Activated CD4-positive, alpha-beta T cell treated with anti-CD3 and anti-CD28 coated beads for 36 hours (primary cell): ENCODE measurements at regions not wholly inside any gene's neighbourhood (a gene's known extent, or its start where the extent isn't known, plus 50 kb on each side); places are given as distances from the start of the nearest gene placed in this dataset.

Experiments used
- ATAC-seq: fragments of 200-7000 bp; cut with Tn5 transposase; one replicate; pipeline ENCODE4 v1.10.0; 2021; ENCODE audit warnings: mild to moderate bottlenecking, moderate library complexity
- CTCF ChIA-PET: fragments of 350-600 bp; sonication (Branson Sonifier 250); formaldehyde crosslinking; loops from one replicate; lab custom pipeline; 2021; ENCODE audit warnings: antibody characterized with exemption; lab: Charles Lee
- POLR2A ChIA-PET: fragments of 350-600 bp; sonication (Branson Sonifier 250); formaldehyde crosslinking; loops from one replicate; lab custom pipeline; 2021; ENCODE audit warnings: antibody characterized with exemption, inconsistent platforms; lab: Charles Lee
- DNase-seq: peaks from one replicate; pipeline ENCODE4 v3.0.0-alpha.2; 2020
- H3K27ac Mint-ChIP-seq: one replicate; pipeline ENCODE4 v1.8.0; 2021; ENCODE audit warnings: mixed read lengths
- H3K27me3 Mint-ChIP-seq: one replicate; pipeline ENCODE4 v1.8.0; 2021; ENCODE audit warnings: mixed read lengths
- H3K36me3 Mint-ChIP-seq: one replicate; pipeline ENCODE4 v1.8.0; 2021; ENCODE audit warnings: low read depth, mixed read lengths
- H3K4me1 Mint-ChIP-seq: one replicate; pipeline ENCODE4 v1.8.0; 2021; ENCODE audit warnings: mixed read lengths
- H3K4me3 Mint-ChIP-seq: one replicate; pipeline ENCODE4 v1.8.0; 2021; ENCODE audit warnings: mild to moderate bottlenecking, moderate library complexity, mixed read lengths
- H3K9me3 Mint-ChIP-seq: one replicate; pipeline ENCODE4 v1.8.0; 2021; ENCODE audit warnings: low read depth, mixed read lengths
- intact Hi-C, 2 experiments: fragments of 100-400 bp; cut with DNase I in 1 of 2; cut with micrococcal nuclease in 1 of 2; formaldehyde crosslinking; loops; one replicate each; pipeline versions ENCODE4 v1.14.2 to v1.15.1; 2022 to 2024; cut with DNase I, micrococcal nuclease

DNA sequence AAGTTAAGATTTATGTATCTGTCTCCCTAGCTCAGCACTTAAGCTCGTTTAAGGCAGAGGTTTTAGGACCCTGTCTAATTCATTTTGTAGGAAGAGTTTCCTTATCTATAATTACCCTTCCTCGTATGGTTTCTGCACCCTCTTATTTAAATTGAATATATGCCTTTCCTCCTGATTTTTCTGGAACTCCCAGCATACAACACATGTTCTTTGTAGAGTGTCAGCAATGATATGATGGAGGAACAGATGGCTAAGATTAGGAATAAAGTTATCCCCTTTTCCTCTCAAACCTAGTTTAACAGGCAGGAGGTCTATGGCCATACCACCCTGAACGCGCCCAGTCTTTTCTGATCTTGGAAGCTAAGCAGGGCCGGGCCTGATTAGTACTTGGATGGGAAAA lies 359.5 kb downstream of the PCDH17 start:
- DNase-seq (no peak), ATAC-seq (no peak)
- CTCF ChIA-PET, result interaction anchor here (0.9 kb wide), 1 partner anchor 34 kb away, joined by 3 read pairs; no protein-coding TSS in a partner anchor
- Mint-ChIP-seq H3K4me1 (no peaks in the 10 kb centered on the region), H3K27me3 (no peaks in the 10 kb centered on the region), H3K36me3 (no peaks in the 10 kb centered on the region), H3K27ac (no peak overlapping the region), H3K4me3 (no peak overlapping the region), H3K9me3 (peaks cover 10% of the 10 kb centered on the region)
- POLR2A ChIA-PET, result no interaction called here
- intact Hi-C loops, result no loop called here

DNA sequence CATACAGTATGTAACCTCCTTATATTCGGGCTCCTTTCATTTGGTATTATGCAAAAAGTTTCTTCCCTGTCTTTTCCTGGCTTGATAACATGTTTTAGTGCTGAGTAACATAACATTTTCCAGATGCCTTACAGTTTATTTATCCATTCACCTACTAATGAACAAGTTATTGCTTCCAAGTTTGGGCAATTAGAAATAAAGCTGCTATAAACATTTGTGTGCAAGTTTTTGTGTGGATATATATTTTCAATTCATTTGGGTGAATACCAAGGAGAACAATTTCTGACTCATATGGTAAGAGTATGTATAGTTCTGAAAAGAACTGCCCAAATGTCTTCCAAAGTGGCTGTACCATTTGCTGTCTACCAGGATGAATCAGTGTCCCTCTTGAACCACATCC lies 360.9 kb downstream of the PCDH17 start:
- intact Hi-C loops, result no loop called here
- DNase-seq (no peak), ATAC-seq (no peak)
- H3K9me3 Mint-ChIP-seq, result peaks cover 8% of the 10 kb centered on the region
- no peak overlapping the region for H3K4me3 Mint-ChIP-seq
- no peaks in the 10 kb centered on the region for H3K27me3 Mint-ChIP-seq
- CTCF ChIA-PET, result no interaction called here
- no peaks in the 10 kb centered on the region for H3K36me3 Mint-ChIP-seq
- H3K4me1 Mint-ChIP-seq, result no peaks in the 10 kb centered on the region
- POLR2A ChIA-PET, result no interaction called here
- no peak overlapping the region for H3K27ac Mint-ChIP-seq

DNA sequence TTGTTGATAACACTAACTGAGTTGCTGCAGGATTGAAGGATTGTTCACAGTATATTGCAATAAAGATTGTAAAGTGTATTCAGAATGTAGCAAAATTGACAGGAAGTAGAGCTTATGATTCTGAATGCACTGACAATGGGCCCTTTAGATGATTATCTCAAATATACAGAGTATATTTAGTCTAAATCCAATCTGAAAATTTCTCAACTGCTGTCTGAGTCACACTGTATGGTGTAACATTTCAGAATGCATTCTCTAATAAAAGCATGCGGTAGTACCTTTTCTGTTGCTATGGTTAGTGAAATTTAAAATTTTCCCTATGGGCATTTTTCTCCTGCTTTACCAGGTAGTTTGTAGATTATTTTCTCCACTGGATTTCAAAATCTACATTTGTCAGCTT lies 365.2 kb downstream of the PCDH17 start:
- Mint-ChIP-seq H3K27ac (no peak overlapping the region), H3K4me1 (no peaks in the 10 kb centered on the region), H3K9me3 (peaks cover 11% of the 10 kb centered on the region), H3K4me3 (no peak overlapping the region), H3K27me3 (no peaks in the 10 kb centered on the region), H3K36me3 (no peaks in the 10 kb centered on the region)
- ChIA-PET CTCF (no interaction called here), POLR2A (no interaction called here)
- ATAC-seq (no peak), DNase-seq (no peak)
- intact Hi-C loops, result no loop called here

DNA sequence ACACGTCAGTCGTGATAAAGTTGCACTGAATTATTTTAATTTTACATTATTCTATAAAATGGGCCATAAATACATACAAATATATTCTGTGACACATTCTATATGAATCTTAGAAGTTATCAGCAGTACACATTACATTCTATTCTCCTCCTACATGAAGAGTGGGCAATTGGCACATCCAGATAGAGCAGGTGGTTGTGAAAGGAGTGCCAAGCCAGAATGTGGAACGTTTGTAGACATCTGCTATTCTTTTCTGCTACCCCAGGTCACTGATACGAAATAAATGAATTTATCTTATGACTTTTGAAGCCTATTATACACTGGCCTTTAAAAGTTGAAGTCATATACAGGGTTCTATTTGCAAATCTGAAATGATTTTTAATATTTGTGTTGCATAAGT lies 373.2 kb downstream of the PCDH17 start:
- Mint-ChIP-seq H3K4me1 (no peaks in the 10 kb centered on the region), H3K27ac (no peak overlapping the region), H3K27me3 (no peaks in the 10 kb centered on the region), H3K36me3 (no peaks in the 10 kb centered on the region), H3K9me3 (peaks cover 3% of the 10 kb centered on the region), H3K4me3 (no peak overlapping the region)
- no peak for DNase-seq
- intact Hi-C loops, result no loop called here
- ChIA-PET CTCF (no interaction called here), POLR2A (no interaction called here)
- no peak for ATAC-seq

DNA sequence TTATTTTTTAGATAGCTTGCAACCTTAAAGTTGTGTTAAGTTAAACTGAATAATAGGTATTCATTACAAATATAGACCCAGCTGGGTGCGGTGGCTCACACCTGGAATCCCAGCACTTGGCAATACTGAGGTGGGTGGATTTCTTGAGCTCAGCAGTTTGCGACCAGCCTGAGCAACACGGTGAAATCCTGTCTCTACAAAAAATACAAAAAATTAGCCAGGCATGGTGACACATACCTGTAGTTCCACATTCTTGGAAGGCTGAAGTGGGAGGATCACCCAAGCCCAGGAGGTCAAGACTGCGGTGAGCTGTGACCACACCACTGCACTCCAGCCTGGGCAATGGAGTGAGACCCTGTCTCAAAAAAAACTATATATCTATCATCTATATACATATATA lies 386.5 kb downstream of the PCDH17 start:
- POLR2A ChIA-PET, result no interaction called here
- no peaks in the 10 kb centered on the region for H3K36me3 Mint-ChIP-seq
- H3K27me3 Mint-ChIP-seq, result no peaks in the 10 kb centered on the region
- DNase-seq (no peak), ATAC-seq (no peak)
- no peak overlapping the region for H3K27ac Mint-ChIP-seq
- intact Hi-C loops, result no loop called here
- H3K4me1 Mint-ChIP-seq, result no peaks in the 10 kb centered on the region
- CTCF ChIA-PET, result no interaction called here
- H3K9me3 Mint-ChIP-seq, result no peaks in the 10 kb centered on the region
- no peak overlapping the region for H3K4me3 Mint-ChIP-seq

DNA sequence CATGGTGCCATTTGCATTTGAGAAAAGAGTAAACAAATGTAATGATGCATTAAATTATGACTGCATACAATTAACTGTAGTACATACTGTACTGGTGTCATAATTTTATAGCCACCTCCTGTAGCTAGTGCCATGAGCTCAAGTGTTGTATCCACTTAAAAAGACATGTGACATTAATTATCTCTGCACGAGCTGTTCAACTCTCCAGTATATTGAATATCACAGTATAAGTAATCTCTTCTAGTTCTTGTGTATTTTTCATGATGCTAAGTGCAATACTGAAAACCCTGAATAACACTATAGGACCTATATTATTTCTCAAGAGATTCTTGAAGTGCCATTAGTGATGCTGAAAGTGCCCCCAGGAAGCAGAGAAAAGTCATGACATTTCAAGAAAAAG lies 387.3 kb downstream of the PCDH17 start:
- H3K36me3 Mint-ChIP-seq, result no peaks in the 10 kb centered on the region
- intact Hi-C loops, result no loop called here
- H3K27ac Mint-ChIP-seq, result no peak overlapping the region
- DNase-seq (no peak), ATAC-seq (no peak)
- H3K27me3 Mint-ChIP-seq, result no peaks in the 10 kb centered on the region
- no peak overlapping the region for H3K4me3 Mint-ChIP-seq
- CTCF ChIA-PET, result no interaction called here
- no peaks in the 10 kb centered on the region for H3K9me3 Mint-ChIP-seq
- no peaks in the 10 kb centered on the region for H3K4me1 Mint-ChIP-seq
- POLR2A ChIA-PET, result no interaction called here

DNA sequence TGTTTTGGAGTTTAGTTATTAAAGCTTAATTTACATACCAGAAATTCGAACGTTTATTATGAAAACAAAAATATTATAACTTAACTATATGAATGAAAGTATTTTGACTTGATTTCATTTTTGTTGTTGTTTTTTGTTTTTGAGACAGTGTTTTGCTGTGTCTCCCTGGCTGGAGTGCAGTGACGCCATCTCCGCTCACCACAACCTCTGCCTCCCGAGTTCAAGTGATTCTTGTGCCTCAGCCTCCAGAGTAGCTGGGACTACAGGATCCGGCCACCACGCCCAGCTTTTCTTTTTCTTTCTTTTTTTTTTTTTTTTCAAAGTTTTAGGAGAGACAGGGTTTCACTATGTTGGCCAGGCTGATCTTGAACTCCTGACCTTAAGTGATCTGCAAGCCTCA lies 392.6 kb downstream of the PCDH17 start:
- H3K36me3 Mint-ChIP-seq, result no peaks in the 10 kb centered on the region
- no peaks in the 10 kb centered on the region for H3K4me1 Mint-ChIP-seq
- POLR2A ChIA-PET, result no interaction called here
- DNase-seq, result no peak
- intact Hi-C loops, result no loop called here
- CTCF ChIA-PET, result no interaction called here
- no peak overlapping the region for H3K4me3 Mint-ChIP-seq
- ATAC-seq, result no peak
- H3K9me3 Mint-ChIP-seq, result peaks cover 5% of the 10 kb centered on the region
- no peaks in the 10 kb centered on the region for H3K27me3 Mint-ChIP-seq
- H3K27ac Mint-ChIP-seq, result no peak overlapping the region

DNA sequence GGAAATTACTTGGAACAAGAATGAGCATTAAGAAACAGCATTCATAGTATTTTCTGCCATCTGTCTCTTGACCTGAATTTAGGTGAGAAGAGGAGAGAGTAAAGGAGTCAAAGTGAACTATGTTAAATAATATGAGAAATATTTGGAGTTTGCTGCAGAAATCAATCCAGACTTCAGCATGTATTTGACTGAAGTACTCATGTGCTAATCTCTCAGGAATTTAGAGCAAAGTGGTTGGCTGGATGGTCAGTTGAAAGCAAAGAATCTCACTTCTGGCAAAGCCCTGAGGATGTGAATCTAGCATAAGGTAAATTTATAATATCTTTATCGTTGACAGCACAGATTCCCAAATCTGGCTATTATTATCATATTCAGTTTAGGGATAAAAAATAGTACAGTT lies 394.3 kb downstream of the PCDH17 start:
- H3K9me3 Mint-ChIP-seq, result peaks cover 5% of the 10 kb centered on the region
- CTCF ChIA-PET, result no interaction called here
- H3K27ac Mint-ChIP-seq, result no peak overlapping the region

DNA sequence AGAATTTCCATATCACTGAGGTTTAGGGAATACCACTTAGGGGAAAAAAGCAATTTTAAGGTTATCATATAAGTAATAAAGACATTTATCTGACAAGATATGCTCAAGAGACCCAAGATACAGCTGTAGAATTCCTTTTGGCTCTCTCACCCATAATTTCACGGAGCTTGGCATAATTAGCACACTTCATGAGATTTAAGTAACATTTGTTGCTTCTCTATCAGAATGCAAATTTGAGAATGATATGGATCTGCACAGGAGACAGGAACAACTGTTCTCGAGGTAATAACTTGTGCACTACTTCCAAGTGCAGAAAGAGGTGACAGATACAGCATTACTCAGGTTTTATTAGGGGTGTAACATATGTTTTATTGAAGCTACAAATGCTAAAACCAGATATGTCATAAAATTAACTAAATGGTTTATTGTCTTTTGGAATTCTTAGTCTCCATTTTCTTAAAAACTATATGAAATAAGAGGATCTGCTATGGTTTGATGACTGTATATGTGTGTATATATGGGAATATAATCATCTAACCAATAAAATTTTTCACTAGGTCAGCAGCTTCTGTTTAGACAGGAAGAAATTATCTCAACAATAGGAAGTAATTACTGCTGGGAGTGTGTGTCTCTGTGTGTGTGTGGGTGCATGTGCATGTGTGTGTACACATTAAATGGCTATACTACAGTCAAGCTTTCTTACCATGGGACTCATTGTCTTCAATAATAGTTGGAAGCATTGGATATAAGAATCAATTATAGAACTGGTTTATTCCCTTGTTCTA lies 401.3 kb downstream of the PCDH17 start:
- POLR2A ChIA-PET, result no interaction called here
- Mint-ChIP-seq H3K4me3 (no peak overlapping the region), H3K4me1 (no peaks in the 10 kb centered on the region), H3K36me3 (no peaks in the 10 kb centered on the region), H3K27ac (no peak overlapping the region), H3K9me3 (peaks cover 4% of the 10 kb centered on the region), H3K27me3 (no peaks in the 10 kb centered on the region)
- no peak for ATAC-seq
- CTCF ChIA-PET, result interaction anchor here (1.3 kb wide), 1 partner anchor 37 kb away, joined by 4 read pairs; no protein-coding TSS in a partner anchor
- intact Hi-C loops, result no loop called here
- DNase-seq, result no peak

More for the DNA sequence above, 394.3 kb downstream of the PCDH17 start:
- H3K36me3 Mint-ChIP-seq, result no peaks in the 10 kb centered on the region
- H3K27me3 Mint-ChIP-seq, result no peaks in the 10 kb centered on the region
- ATAC-seq (no peak), DNase-seq (no peak)
- no peak overlapping the region for H3K4me3 Mint-ChIP-seq
- H3K4me1 Mint-ChIP-seq, result no peaks in the 10 kb centered on the region
- intact Hi-C loops, result no loop called here
- POLR2A ChIA-PET, result no interaction called here

DNA sequence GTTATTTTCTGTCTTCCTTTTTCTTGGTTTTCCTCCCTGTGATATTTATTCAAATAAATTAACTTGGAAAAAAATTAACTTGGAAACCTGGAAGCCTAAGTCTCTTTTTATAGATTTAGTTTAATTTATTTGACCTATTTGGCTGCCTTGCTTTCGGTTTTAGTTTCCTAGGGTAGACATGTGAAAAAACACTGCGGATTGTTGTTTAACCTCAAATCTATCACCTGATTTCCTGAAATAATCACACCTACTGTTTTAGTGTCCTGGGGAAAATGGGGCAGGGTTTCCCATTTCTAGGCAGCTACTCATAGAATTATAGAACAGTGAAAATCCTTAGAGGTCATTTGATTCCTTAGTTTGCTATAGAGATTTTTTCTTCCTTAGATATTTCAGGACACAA lies 412.4 kb downstream of the PCDH17 start:
- POLR2A ChIA-PET, result no interaction called here
- peaks cover 5% of the 10 kb centered on the region for H3K9me3 Mint-ChIP-seq

DNA sequence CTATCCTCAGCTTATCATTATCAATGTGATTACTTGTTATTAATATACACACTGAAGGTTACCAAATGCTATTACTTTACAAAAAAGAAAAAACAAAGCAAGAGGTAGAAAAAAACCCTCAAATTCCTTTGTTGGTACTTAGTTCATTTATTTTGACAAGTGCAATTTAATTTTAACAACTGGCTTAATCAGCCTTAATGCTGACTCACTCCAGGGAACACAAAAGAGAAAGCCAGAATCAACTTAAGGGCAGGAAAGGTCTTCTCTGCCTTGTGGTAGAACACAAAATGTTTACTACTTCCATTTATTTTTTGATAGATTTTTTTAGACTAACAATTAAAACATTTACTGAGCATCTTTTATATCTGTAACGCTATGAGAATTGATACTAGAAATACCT lies 417.1 kb downstream of the PCDH17 start:
- Mint-ChIP-seq H3K4me3 (no peak overlapping the region), H3K9me3 (peaks cover 5% of the 10 kb centered on the region), H3K4me1 (no peaks in the 10 kb centered on the region), H3K27me3 (no peaks in the 10 kb centered on the region), H3K36me3 (no peaks in the 10 kb centered on the region), H3K27ac (no peak overlapping the region)
- POLR2A ChIA-PET, result no interaction called here
- intact Hi-C loops, result no loop called here
- CTCF ChIA-PET, result no interaction called here
- DNase-seq (no peak), ATAC-seq (no peak)

More for the DNA sequence above, 412.4 kb downstream of the PCDH17 start:
- Mint-ChIP-seq H3K27ac (no peak overlapping the region), H3K27me3 (no peaks in the 10 kb centered on the region), H3K36me3 (no peaks in the 10 kb centered on the region), H3K4me3 (no peak overlapping the region), H3K4me1 (no peaks in the 10 kb centered on the region)
- intact Hi-C loops, result no loop called here
- ATAC-seq (no peak), DNase-seq (no peak)
- CTCF ChIA-PET, result no interaction called here

DNA sequence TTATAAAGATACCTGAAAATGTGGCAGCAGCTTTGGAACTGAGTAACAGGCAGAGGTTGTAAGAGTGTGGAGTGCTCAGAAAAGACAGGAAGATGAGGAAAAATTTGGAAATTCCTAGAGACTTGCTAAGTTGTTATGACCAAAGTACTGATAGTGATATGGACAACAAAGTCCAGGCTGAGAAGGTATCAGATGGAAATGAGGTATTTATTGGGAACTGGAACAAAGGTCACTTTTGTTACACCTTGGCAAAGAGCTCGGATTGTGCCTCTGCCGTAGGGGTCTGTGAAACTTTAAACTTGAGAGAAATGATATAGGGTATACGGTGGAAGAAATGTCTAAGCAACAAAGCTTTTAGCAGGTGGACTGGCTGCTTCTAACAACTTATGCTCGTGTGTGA lies 419.9 kb downstream of the PCDH17 start:
- Mint-ChIP-seq H3K4me3 (no peak overlapping the region), H3K36me3 (no peaks in the 10 kb centered on the region), H3K27me3 (no peaks in the 10 kb centered on the region), H3K9me3 (peaks cover 5% of the 10 kb centered on the region), H3K27ac (no peak overlapping the region), H3K4me1 (no peaks in the 10 kb centered on the region)
- intact Hi-C loops, result no loop called here
- ChIA-PET POLR2A (no interaction called here), CTCF (no interaction called here)
- DNase-seq (no peak), ATAC-seq (no peak)
